ENCODE measurements at regions not wholly inside any gene's neighbourhood (a gene's known extent, or its start where the extent isn't known, plus 50 kb on each side); places are given as distances from the start of the nearest gene placed in this dataset.

- Mint-ChIP-seq H3K9me3 (peaks cover 2% of the 10 kb centered on the region), H3K27ac (no peak overlapping the region)
Observed at GRCh38 chr4:137181293-137181899, 350.9 kb downstream of the PCDH18 start.

GRCh38 chr4:137180349-137180748 is 351.9 kb downstream of the PCDH18 start:
- no peak overlapping the region for H3K27ac Mint-ChIP-seq
- H3K4me3 Mint-ChIP-seq, result no peak overlapping the region
- ATAC-seq, result no peak
- H3K27me3 Mint-ChIP-seq, result no peaks in the 10 kb centered on the region
- H3K9me3 Mint-ChIP-seq, result peaks cover 3% of the 10 kb centered on the region
- no peaks in the 10 kb centered on the region for H3K4me1 Mint-ChIP-seq (ENCODE audit: low read depth in 2 of 2)
- DNase-seq (ENCODE audit: low spot score), result no peak
- H3K36me3 Mint-ChIP-seq, result no peaks in the 10 kb centered on the region

More at GRCh38 chr4:137181293-137181899, 350.9 kb downstream of the PCDH18 start:
- Mint-ChIP-seq H3K36me3 (no peaks in the 10 kb centered on the region), H3K4me1 (ENCODE audit: low read depth in 2 of 2) (no peaks in the 10 kb centered on the region), H3K4me3 (no peak overlapping the region), H3K27me3 (no peaks in the 10 kb centered on the region)
- ATAC-seq (no peak), DNase-seq (ENCODE audit: low spot score) (no peak)

GRCh38 chr4:137156807-137157206 is 375.5 kb downstream of the PCDH18 start:
- Mint-ChIP-seq H3K4me3 (no peak overlapping the region), H3K9me3 (peaks cover 18% of the 10 kb centered on the region), H3K27ac (no peak overlapping the region), H3K36me3 (no peaks in the 10 kb centered on the region), H3K4me1 (ENCODE audit: low read depth in 2 of 2) (no peaks in the 10 kb centered on the region), H3K27me3 (no peaks in the 10 kb centered on the region)
- DNase-seq (ENCODE audit: low spot score), result no peak
- no peak for ATAC-seq

- no peaks in the 10 kb centered on the region for H3K4me1 Mint-ChIP-seq (ENCODE audit: low read depth in 2 of 2)
- H3K4me3 Mint-ChIP-seq, result no peak overlapping the region
- no peak overlapping the region for H3K27ac Mint-ChIP-seq
- DNase-seq (ENCODE audit: low spot score) (no peak), ATAC-seq (no peak)
- no peaks in the 10 kb centered on the region for H3K36me3 Mint-ChIP-seq
- no peaks in the 10 kb centered on the region for H3K27me3 Mint-ChIP-seq
- H3K9me3 Mint-ChIP-seq, result peaks cover 18% of the 10 kb centered on the region
Observed at GRCh38 chr4:137156054-137156453, 376.2 kb downstream of the PCDH18 start.

- Mint-ChIP-seq H3K36me3 (peaks cover 5% of the 10 kb centered on the region), H3K27ac (no peak overlapping the region), H3K4me1 (ENCODE audit: low read depth in 2 of 2) (no peaks in the 10 kb centered on the region), H3K4me3 (no peak overlapping the region), H3K27me3 (no peaks in the 10 kb centered on the region), H3K9me3 (peaks cover 7% of the 10 kb centered on the region)
- no peak for ATAC-seq
- no peak for DNase-seq (ENCODE audit: low spot score)
Observed at GRCh38 chr4:137131201-137131600, 401.1 kb downstream of the PCDH18 start.

- no peaks in the 10 kb centered on the region for H3K4me1 Mint-ChIP-seq (ENCODE audit: low read depth in 2 of 2)
- peaks cover 5% of the 10 kb centered on the region for H3K36me3 Mint-ChIP-seq
- no peak overlapping the region for H3K27ac Mint-ChIP-seq
- no peak overlapping the region for H3K4me3 Mint-ChIP-seq
- no peak for ATAC-seq
- no peaks in the 10 kb centered on the region for H3K27me3 Mint-ChIP-seq
- DNase-seq (ENCODE audit: low spot score), result no peak
- peaks cover 7% of the 10 kb centered on the region for H3K9me3 Mint-ChIP-seq
Observed at GRCh38 chr4:137129845-137130244, 402.4 kb downstream of the PCDH18 start.

GRCh38 chr4:137129441-137129840 is 402.9 kb downstream of the PCDH18 start:
- Mint-ChIP-seq H3K27ac (no peak overlapping the region), H3K4me3 (no peak overlapping the region), H3K9me3 (peaks cover 7% of the 10 kb centered on the region), H3K4me1 (ENCODE audit: low read depth in 2 of 2) (no peaks in the 10 kb centered on the region), H3K36me3 (peaks cover 5% of the 10 kb centered on the region), H3K27me3 (no peaks in the 10 kb centered on the region)
- ATAC-seq (no peak), DNase-seq (ENCODE audit: low spot score) (no peak)

GRCh38 chr4:137125011-137125410 is 407.3 kb downstream of the PCDH18 start:
- H3K9me3 Mint-ChIP-seq, result peaks cover 7% of the 10 kb centered on the region
- no peaks in the 10 kb centered on the region for H3K27me3 Mint-ChIP-seq
- H3K4me3 Mint-ChIP-seq, result no peak overlapping the region
- peaks cover 2% of the 10 kb centered on the region for H3K36me3 Mint-ChIP-seq
- H3K27ac Mint-ChIP-seq, result no peak overlapping the region
- ATAC-seq, result no peak
- H3K4me1 Mint-ChIP-seq (ENCODE audit: low read depth in 2 of 2), result no peaks in the 10 kb centered on the region
- DNase-seq (ENCODE audit: low spot score), result no peak

- Mint-ChIP-seq H3K9me3 (peaks cover 1% of the 10 kb centered on the region), H3K27me3 (no peaks in the 10 kb centered on the region), H3K4me1 (ENCODE audit: low read depth in 2 of 2) (no peaks in the 10 kb centered on the region), H3K4me3 (no peak overlapping the region), H3K27ac (no peak overlapping the region), H3K36me3 (no peaks in the 10 kb centered on the region)
- DNase-seq (ENCODE audit: low spot score) (no peak), ATAC-seq (no peak)
Observed at GRCh38 chr4:137124278-137124932, 407.9 kb downstream of the PCDH18 start.

- Mint-ChIP-seq H3K9me3 (no peaks in the 10 kb centered on the region), H3K27me3 (no peaks in the 10 kb centered on the region), H3K4me3 (no peak overlapping the region), H3K4me1 (ENCODE audit: low read depth in 2 of 2) (no peaks in the 10 kb centered on the region), H3K27ac (no peak overlapping the region), H3K36me3 (no peaks in the 10 kb centered on the region)
- DNase-seq (ENCODE audit: low spot score) (no peak), ATAC-seq (no peak)
Observed at GRCh38 chr4:137122876-137123275, 409.4 kb downstream of the PCDH18 start.

- ATAC-seq (no peak), DNase-seq (ENCODE audit: low spot score) (no peak)
- H3K27me3 Mint-ChIP-seq, result no peaks in the 10 kb centered on the region
- H3K4me3 Mint-ChIP-seq, result no peak overlapping the region
- no peaks in the 10 kb centered on the region for H3K4me1 Mint-ChIP-seq (ENCODE audit: low read depth in 2 of 2)
- peaks cover 4% of the 10 kb centered on the region for H3K36me3 Mint-ChIP-seq
- H3K27ac Mint-ChIP-seq, result no peak overlapping the region
- H3K9me3 Mint-ChIP-seq, result peaks cover 10% of the 10 kb centered on the region
Observed at GRCh38 chr4:137116144-137116543, 416.1 kb downstream of the PCDH18 start.

GRCh38 chr4:137106733-137107132 is 425.6 kb downstream of the PCDH18 start:
- no peaks in the 10 kb centered on the region for H3K4me1 Mint-ChIP-seq (ENCODE audit: low read depth in 2 of 2)
- no peaks in the 10 kb centered on the region for H3K36me3 Mint-ChIP-seq
- ATAC-seq, result no peak
- H3K4me3 Mint-ChIP-seq, result no peak overlapping the region
- DNase-seq (ENCODE audit: low spot score), result no peak
- peaks cover 8% of the 10 kb centered on the region for H3K9me3 Mint-ChIP-seq
- H3K27me3 Mint-ChIP-seq, result no peaks in the 10 kb centered on the region
- no peak overlapping the region for H3K27ac Mint-ChIP-seq

- Mint-ChIP-seq H3K4me3 (no peak overlapping the region), H3K27ac (no peak overlapping the region), H3K4me1 (ENCODE audit: low read depth in 2 of 2) (no peaks in the 10 kb centered on the region), H3K27me3 (no peaks in the 10 kb centered on the region), H3K36me3 (no peaks in the 10 kb centered on the region), H3K9me3 (peaks cover 8% of the 10 kb centered on the region)
- DNase-seq (ENCODE audit: low spot score), result no peak
- no peak for ATAC-seq
Observed at GRCh38 chr4:137106287-137106686, 426.0 kb downstream of the PCDH18 start.

- DNase-seq (ENCODE audit: low spot score), result no peak
- no peaks in the 10 kb centered on the region for H3K4me1 Mint-ChIP-seq (ENCODE audit: low read depth in 2 of 2)
- H3K27me3 Mint-ChIP-seq, result no peaks in the 10 kb centered on the region
- H3K9me3 Mint-ChIP-seq, result peaks cover 8% of the 10 kb centered on the region
- no peak for ATAC-seq
- H3K27ac Mint-ChIP-seq, result no peak overlapping the region
- no peak overlapping the region for H3K4me3 Mint-ChIP-seq
- peaks cover 4% of the 10 kb centered on the region for H3K36me3 Mint-ChIP-seq
Observed at GRCh38 chr4:137090951-137091350, 441.3 kb downstream of the PCDH18 start.

All from natural killer cell treated with Interleukin-12 subunit alpha and Interleukin-12 subunit beta and Interleukin-15 and Interleukin-18, amount 100 ng/mL, for 72 hours (primary cell).